ENCODE measurements at regions not wholly inside any gene's neighbourhood (a gene's known extent, or its start where the extent isn't known, plus 50 kb on each side); places are given as distances from the start of the nearest gene placed in this dataset.

GRCh38 chr2:2410987-2411386 lies 79.9 kb upstream of the MYT1L start:
- TF ChIP-seq ZFP30 (CRISPR knock-in tag; IDR thresholded peaks at IDR 0.05) (no peak), POU6F1 (CRISPR knock-in tag; IDR thresholded peaks at IDR 0.05; ENCODE audit: borderline replicate concordance, low read depth) (no peak), ZNF70 (CRISPR knock-in tag; IDR thresholded peaks at IDR 0.05) (no peak), OSR1 (CRISPR knock-in tag; IDR thresholded peaks at IDR 0.05) (no peak), ZNF8 (CRISPR knock-in tag; IDR thresholded peaks at IDR 0.05) (no peak), TOX (CRISPR knock-in tag; IDR thresholded peaks at IDR 0.05; ENCODE audit: borderline replicate concordance) (no peak), ARNTL (CRISPR knock-in tag; IDR thresholded peaks at IDR 0.05; ENCODE audit: borderline replicate concordance, low read depth) (no peak), PATZ1 (CRISPR knock-in tag; IDR thresholded peaks at IDR 0.05; ENCODE audit: borderline replicate concordance) (no peak), TCF4 (CRISPR knock-in tag; IDR thresholded peaks at IDR 0.05; ENCODE audit: borderline replicate concordance) (no peak), BACH2 (CRISPR knock-in tag; IDR thresholded peaks at IDR 0.05; ENCODE audit: borderline replicate concordance) (no peak)

Measured in SK-N-SH treated with all-trans-retinoic acid at 6 μM for 48 hours (cell line).